T-cell (primary cell): ENCODE measurements at regions not wholly inside any gene's neighbourhood (a gene's known extent, or its start where the extent isn't known, plus 50 kb on each side); places are given as distances from the start of the nearest gene placed in this dataset.

Experiments
- ATAC-seq, 4 experiments: fragments of 200-7000 bp in 3 of 4; fragments of 150-1000 bp in 1 of 4; cut with Tn5 transposase; replicated peaks in 1 of 4; 1 replicate in 3 of 4; 2 replicates in 1 of 4; pipeline ENCODE4 v1.10.0; 2021; ENCODE audit warnings: moderate library complexity in 3 of 4, mild to moderate bottlenecking in 2 of 4, moderate number of reproducible peaks in 1 of 4
- CTCF ChIA-PET, 2 donors: fragments of 300-600 bp; sonication (Branson Sonifier 250); formaldehyde crosslinking; loops; one replicate each; lab custom pipeline; 2022; ENCODE audit warnings: antibody characterized with exemption in 2 of 2; lab: Charles Lee
- POLR2A ChIA-PET, 2 donors: fragments of 300-600 bp; sonication (Branson Sonifier 250); formaldehyde crosslinking; loops; one replicate each; lab custom pipeline; 2022; ENCODE audit warnings: antibody characterized with exemption in 2 of 2; lab: Charles Lee
- DNase-seq, 35 experiments: peaks; one replicate each; pipeline versions ENCODE4 v3.0.0 to v3.0.0-alpha.2; 2013 to 2023
- H3K27ac ChIP-seq: one replicate; pipeline ENCODE4 v1.5.1; 2013; ENCODE audit warnings: low read length
- H3K27me3 ChIP-seq, 2 experiments: replicated peaks in 1 of 2; 1 replicate in 1 of 2; 2 replicates in 1 of 2; pipeline versions ENCODE4 v1.6.1 to v1.7.0; 2013; ENCODE audit warnings: low read length in 1 of 2, mixed read lengths in 1 of 2; ENCODE audit not compliant: control insufficient read depth in 2 of 2, insufficient read depth in 2 of 2; ENCODE audit errors: extremely low read depth in 1 of 2
- H3K36me3 ChIP-seq, 2 donors: 1 replicate in 1 of 2; 2 replicates in 1 of 2; pipeline versions ENCODE4 v1.6.1 to v1.7.0; 2013; ENCODE audit warnings: low read length in 1 of 2; ENCODE audit not compliant: control insufficient read depth in 2 of 2, insufficient read depth in 1 of 2; ENCODE audit errors: extremely low read depth in 1 of 2
- H3K4me1 ChIP-seq, 2 experiments: 1 replicate in 1 of 2; 2 replicates in 1 of 2; pipeline versions ENCODE4 v1.6.1 to v1.7.0; 2013; ENCODE audit warnings: low read length in 2 of 2, mixed read lengths in 1 of 2; ENCODE audit not compliant: insufficient read depth in 2 of 2, control insufficient read depth in 1 of 2; ENCODE audit errors: extremely low read depth in 1 of 2
- H3K4me3 ChIP-seq, 2 donors: 1 replicate in 1 of 2; 2 replicates in 1 of 2; pipeline versions ENCODE4 v1.5.1 to v1.7.0; 2013; ENCODE audit warnings: mild to moderate bottlenecking in 2 of 2, low read length in 1 of 2, moderate library complexity in 1 of 2; ENCODE audit not compliant: control insufficient read depth in 1 of 2; ENCODE audit errors: extremely low read depth in 1 of 2
- H3K9me3 ChIP-seq: 2 replicates; pipeline ENCODE4 v1.7.0; 2013
- H3K27ac Mint-ChIP-seq, 2 donors: one replicate each; pipeline ENCODE4 v1.8.0; 2020 to 2021; ENCODE audit warnings: mild to moderate bottlenecking in 2 of 2, mixed read lengths in 2 of 2
- H3K27me3 Mint-ChIP-seq, 2 donors: one replicate each; pipeline ENCODE4 v1.8.0; 2021 to 2022; ENCODE audit warnings: mixed read lengths in 2 of 2
- H3K36me3 Mint-ChIP-seq: one replicate; pipeline ENCODE4 v1.8.0; 2021; ENCODE audit warnings: mixed read lengths
- H3K4me1 Mint-ChIP-seq, 3 donors: one replicate each; pipeline ENCODE4 v1.8.0; 2020 to 2022; ENCODE audit warnings: mixed read lengths in 3 of 3, mild to moderate bottlenecking in 1 of 3
- H3K4me3 Mint-ChIP-seq, 3 donors: one replicate each; pipeline ENCODE4 v1.8.0; 2020 to 2022; ENCODE audit warnings: mild to moderate bottlenecking in 3 of 3, mixed read lengths in 3 of 3, moderate library complexity in 3 of 3
- H3K9me3 Mint-ChIP-seq, 3 donors: one replicate each; pipeline ENCODE4 v1.8.0; 2020 to 2022; ENCODE audit warnings: mixed read lengths in 3 of 3
- WGBS: methylation state at CpG from one replicate; pipeline ENCODE4 v1.1.5; 2013; ENCODE audit warnings: missing lambda C conversion rate; ENCODE audit not compliant: insufficient coverage; 5-methylcytosine and 5-hydroxymethylcytosine counted together

DNA sequence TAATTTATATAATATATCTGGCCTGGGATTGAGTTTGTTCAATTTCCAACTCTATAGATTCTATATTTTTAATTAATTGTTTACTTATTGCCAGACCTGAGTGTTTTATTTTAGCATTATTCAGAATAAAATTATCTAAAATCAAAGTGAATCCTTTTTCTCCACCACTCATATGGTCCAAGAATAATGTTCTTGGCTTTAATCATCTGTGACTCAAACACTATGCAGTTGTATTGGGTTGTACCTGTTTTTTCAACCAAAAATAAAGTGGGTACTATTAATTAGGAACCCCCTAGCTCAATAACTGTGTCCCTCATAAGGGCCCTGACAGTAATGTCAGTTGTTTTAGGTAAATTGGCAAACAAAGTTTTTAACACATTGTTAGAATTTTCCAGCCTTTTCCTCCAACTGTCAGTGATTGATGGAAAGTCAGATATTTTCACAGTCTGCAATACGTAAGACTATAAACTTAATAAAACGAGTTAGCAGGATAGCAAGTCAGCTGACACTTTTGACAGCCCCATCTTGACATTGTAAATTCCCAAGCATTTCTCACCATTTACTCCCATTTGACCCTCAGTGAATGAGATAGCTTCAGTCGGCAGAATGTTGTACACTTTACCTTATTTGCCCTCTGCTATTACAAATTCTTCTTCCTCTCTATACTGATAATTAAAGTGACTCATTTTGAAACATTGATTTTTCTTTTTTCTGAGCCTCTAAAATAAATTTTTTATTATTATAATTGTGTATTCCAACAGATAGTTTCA lies 587.4 kb downstream of the METTL4 start:
- Mint-ChIP-seq H3K4me3 (no peak overlapping the region), H3K9me3 (peaks cover 5 to 11% (median 5%) of the 10 kb centered on the region in 3 donors), H3K27ac (no peak overlapping the region), H3K36me3 (no peaks in the 10 kb centered on the region), H3K27me3 (peaks cover 0 to 4% of the 10 kb centered on the region in 2 donors), H3K4me1 (no peaks in the 10 kb centered on the region)
- H3K4me1 ChIP-seq, result no peaks in the 10 kb centered on the region
- H3K9me3 ChIP-seq, result no peaks in the 10 kb centered on the region
- CTCF ChIA-PET, result no interaction called here
- H3K4me3 ChIP-seq, result no peak overlapping the region
- no peaks in the 10 kb centered on the region for H3K36me3 ChIP-seq
- no peak for DNase-seq
- 50% methylated on average over 2 of the region's 3 CpGs for WGBS
- H3K27ac ChIP-seq, result no peak overlapping the region
- POLR2A ChIA-PET, result no interaction called here
- ATAC-seq, result no peak
- no peaks in the 10 kb centered on the region for H3K27me3 ChIP-seq

DNA sequence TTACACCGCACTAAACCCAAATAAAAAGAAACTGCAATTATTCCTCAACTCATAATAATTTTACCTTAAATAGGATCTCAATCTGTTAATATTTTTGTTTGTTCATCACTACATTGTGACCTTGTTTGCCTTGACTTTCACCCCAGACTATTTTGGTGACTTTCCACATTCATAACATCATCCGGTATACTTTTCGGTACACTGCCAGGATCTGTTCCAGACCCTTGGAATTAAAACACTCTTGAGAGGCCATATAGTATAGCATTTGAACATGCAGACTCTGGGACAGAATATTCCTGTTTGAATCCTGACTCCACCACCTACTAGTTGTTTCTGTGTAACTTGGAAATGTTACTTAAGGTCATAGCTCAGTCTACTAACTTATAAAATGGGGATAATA lies 577.4 kb downstream of the METTL4 start:
- no peak overlapping the region for H3K27ac Mint-ChIP-seq
- DNase-seq, result no peak
- no peaks in the 10 kb centered on the region for H3K4me1 Mint-ChIP-seq
- H3K36me3 ChIP-seq, result no peaks in the 10 kb centered on the region
- no peaks in the 10 kb centered on the region for H3K4me1 ChIP-seq
- POLR2A ChIA-PET, result no interaction called here
- 100% methylated on average over 2 of the region's 3 CpGs for WGBS
- no peak overlapping the region for H3K4me3 ChIP-seq
- H3K4me3 Mint-ChIP-seq, result no peak overlapping the region
- no peaks in the 10 kb centered on the region for H3K36me3 Mint-ChIP-seq
- ATAC-seq, result no peak
- H3K9me3 Mint-ChIP-seq, result no peaks in the 10 kb centered on the region
- H3K27me3 Mint-ChIP-seq, result peaks cover 5 to 14% of the 10 kb centered on the region in 2 donors
- CTCF ChIA-PET, result no interaction called here
- H3K27ac ChIP-seq, result no peak overlapping the region
- no peaks in the 10 kb centered on the region for H3K9me3 ChIP-seq
- H3K27me3 ChIP-seq, result no peaks in the 10 kb centered on the region

- Mint-ChIP-seq H3K36me3 (no peaks in the 10 kb centered on the region), H3K27ac (no peak overlapping the region), H3K4me1 (no peaks in the 10 kb centered on the region), H3K4me3 (no peak overlapping the region), H3K27me3 (peaks cover 5 to 14% of the 10 kb centered on the region in 2 donors), H3K9me3 (no peaks in the 10 kb centered on the region)
- no CpG with 5 or more reads among the region's 2 CpGs for WGBS
- CTCF ChIA-PET, result no interaction called here
- no peaks in the 10 kb centered on the region for H3K4me1 ChIP-seq
- DNase-seq, result no peak
- no peak overlapping the region for H3K27ac ChIP-seq
- no peaks in the 10 kb centered on the region for H3K36me3 ChIP-seq
- POLR2A ChIA-PET, result no interaction called here
- H3K4me3 ChIP-seq, result no peak overlapping the region
- H3K27me3 ChIP-seq, result no peaks in the 10 kb centered on the region
- ATAC-seq, result no peak
- no peaks in the 10 kb centered on the region for H3K9me3 ChIP-seq
These were observed 576.8 kb downstream of the METTL4 start for GRCh38 chr18:1994471-1994870.

- WGBS, result no CpG with 5 or more reads among the region's 1 CpG
- no peaks in the 10 kb centered on the region for H3K36me3 Mint-ChIP-seq
- H3K9me3 Mint-ChIP-seq, result no peaks in the 10 kb centered on the region
- H3K27ac Mint-ChIP-seq, result no peak overlapping the region
- Histone ChIP-seq H3K4me1 (no peaks in the 10 kb centered on the region), H3K4me3 (no peak overlapping the region), H3K27me3 (no peaks in the 10 kb centered on the region), H3K9me3 (no peaks in the 10 kb centered on the region), H3K27ac (no peak overlapping the region), H3K36me3 (no peaks in the 10 kb centered on the region)
- CTCF ChIA-PET, result no interaction called here
- H3K27me3 Mint-ChIP-seq, result peaks cover 5 to 20% of the 10 kb centered on the region in 2 donors
- ATAC-seq, result no peak
- no peak overlapping the region for H3K4me3 Mint-ChIP-seq
- no peaks in the 10 kb centered on the region for H3K4me1 Mint-ChIP-seq
- POLR2A ChIA-PET, result no interaction called here
- no peak for DNase-seq
These were observed 576.2 kb downstream of the METTL4 start for GRCh38 chr18:1995041-1995612.

GRCh38 chr18:1998121-1998520 lies 573.2 kb downstream of the METTL4 start:
- Histone ChIP-seq H3K4me3 (no peak overlapping the region), H3K4me1 (no peaks in the 10 kb centered on the region), H3K27me3 (no peaks in the 10 kb centered on the region), H3K9me3 (no peaks in the 10 kb centered on the region), H3K27ac (no peak overlapping the region), H3K36me3 (no peaks in the 10 kb centered on the region)
- CTCF ChIA-PET, result no interaction called here
- H3K36me3 Mint-ChIP-seq, result no peaks in the 10 kb centered on the region
- DNase-seq (no peak), ATAC-seq (no peak)
- H3K4me3 Mint-ChIP-seq, result no peak overlapping the region
- POLR2A ChIA-PET, result no interaction called here
- H3K9me3 Mint-ChIP-seq, result no peaks in the 10 kb centered on the region
- WGBS, result no CpG with 5 or more reads among the region's 2 CpGs
- peaks cover 5 to 20% of the 10 kb centered on the region in 2 donors for H3K27me3 Mint-ChIP-seq
- no peaks in the 10 kb centered on the region for H3K4me1 Mint-ChIP-seq
- H3K27ac Mint-ChIP-seq, result no peak overlapping the region

DNA sequence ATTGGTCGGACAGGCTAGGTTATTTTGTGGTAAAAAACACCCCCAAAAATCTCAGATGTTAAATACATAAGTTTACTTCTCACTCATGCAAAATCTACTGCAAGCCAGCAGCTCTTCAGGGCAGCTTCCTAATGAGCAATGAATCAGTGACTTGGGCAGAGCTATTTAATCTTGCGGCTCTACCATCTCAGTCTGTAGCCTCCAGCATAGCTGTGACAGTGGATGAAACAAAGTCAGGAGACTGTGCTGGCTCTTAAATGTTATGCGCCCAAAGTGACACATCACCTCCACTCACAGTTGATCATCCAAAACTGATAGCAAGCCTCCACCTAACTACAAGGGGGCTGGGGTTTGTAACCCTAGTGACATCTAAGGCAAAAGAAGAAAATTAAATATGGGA lies 571.9 kb downstream of the METTL4 start:
- 100% methylated on average over 2 of the region's 3 CpGs for WGBS
- Mint-ChIP-seq H3K27ac (no peak overlapping the region), H3K27me3 (peaks cover 5 to 20% of the 10 kb centered on the region in 2 donors), H3K36me3 (no peaks in the 10 kb centered on the region), H3K4me1 (no peaks in the 10 kb centered on the region), H3K4me3 (no peak overlapping the region), H3K9me3 (no peaks in the 10 kb centered on the region)
- ChIA-PET CTCF (no interaction called here), POLR2A (no interaction called here)
- DNase-seq (no peak), ATAC-seq (no peak)
- H3K27me3 ChIP-seq, result no peaks in the 10 kb centered on the region
- no peak overlapping the region for H3K4me3 ChIP-seq
- no peak overlapping the region for H3K27ac ChIP-seq
- H3K4me1 ChIP-seq, result no peaks in the 10 kb centered on the region
- no peaks in the 10 kb centered on the region for H3K9me3 ChIP-seq
- no peaks in the 10 kb centered on the region for H3K36me3 ChIP-seq
